ENCODE measurements at regions not wholly inside any gene's neighbourhood (a gene's known extent, or its start where the extent isn't known, plus 50 kb on each side); places are given as distances from the start of the nearest gene placed in this dataset.

GRCh38 chr3:44016818-44017217 is 224.9 kb upstream of the TOPAZ1 start:
- no peak for TF ChIP-seq TCF7 (IDR thresholded peaks at IDR 0.05; ENCODE audit: borderline replicate concordance)
- TF ChIP-seq, protein P1, sequence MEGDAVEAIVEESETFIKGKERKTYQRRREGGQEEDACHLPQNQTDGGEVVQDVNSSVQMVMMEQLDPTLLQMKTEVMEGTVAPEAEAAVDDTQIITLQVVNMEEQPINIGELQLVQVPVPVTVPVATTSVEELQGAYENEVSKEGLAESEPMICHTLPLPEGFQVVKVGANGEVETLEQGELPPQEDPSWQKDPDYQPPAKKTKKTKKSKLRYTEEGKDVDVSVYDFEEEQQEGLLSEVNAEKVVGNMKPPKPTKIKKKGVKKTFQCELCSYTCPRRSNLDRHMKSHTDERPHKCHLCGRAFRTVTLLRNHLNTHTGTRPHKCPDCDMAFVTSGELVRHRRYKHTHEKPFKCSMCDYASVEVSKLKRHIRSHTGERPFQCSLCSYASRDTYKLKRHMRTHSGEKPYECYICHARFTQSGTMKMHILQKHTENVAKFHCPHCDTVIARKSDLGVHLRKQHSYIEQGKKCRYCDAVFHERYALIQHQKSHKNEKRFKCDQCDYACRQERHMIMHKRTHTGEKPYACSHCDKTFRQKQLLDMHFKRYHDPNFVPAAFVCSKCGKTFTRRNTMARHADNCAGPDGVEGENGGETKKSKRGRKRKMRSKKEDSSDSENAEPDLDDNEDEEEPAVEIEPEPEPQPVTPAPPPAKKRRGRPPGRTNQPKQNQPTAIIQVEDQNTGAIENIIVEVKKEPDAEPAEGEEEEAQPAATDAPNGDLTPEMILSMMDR (IDR thresholded peaks at IDR 0.05 in 2 of 3, conservative IDR thresholded peaks at IDR 0.05 in 1 of 3; ENCODE audit: control insufficient read depth in 2 of 3, extremely low read depth in 1 of 3, insufficient read depth in 1 of 3, low read depth in 3 of 3, low read length in 3 of 3) = no peak
